PC-3 (cell line): ENCODE measurements at regions not wholly inside any gene's neighbourhood (a gene's known extent, or its start where the extent isn't known, plus 50 kb on each side); places are given as distances from the start of the nearest gene placed in this dataset.
A peak's percentile ranks its signal among the peaks of the same experiment; 100 is the strongest.
"Not testable (repeated sequence)": the region's sequence is repeated elsewhere in the genome, so short reads cannot be mapped to it uniquely, and the experiment has no call there.

Source experiments
- ATAC-seq: fragments of 200-7000 bp; cut with Tn5 transposase; 2 replicates; pipeline ENCODE4 v1.9.1; 2020; ENCODE audit warnings: mild to moderate bottlenecking, moderate library complexity
- BruUV-seq: library from RNA; stranded (reverse); fragments of 400-500 nt; replicated peaks from 2 replicates; lab custom pipeline; 2021; lab: Mats Ljungman, UMichigan
- CTCF ChIA-PET: fragments of 300-600 bp; sonication (Branson Sonifier 250); formaldehyde crosslinking; loops from one replicate; lab custom pipeline; 2022; ENCODE audit warnings: antibody characterized with exemption; lab: Charles Lee
- POLR2A ChIA-PET: fragments of 300-600 bp; sonication (Branson Sonifier 250); formaldehyde crosslinking; loops from one replicate; lab custom pipeline; 2022; ENCODE audit warnings: antibody characterized with exemption; ENCODE audit not compliant: unreplicated experiment; lab: Charles Lee
- DNase-seq: peaks from one replicate; pipeline ENCODE4 v3.0.0-alpha.2; 2015
- H2AFZ ChIP-seq: fragments of 300-600 bp; sonication (generic); 2 replicates; pipeline ENCODE4 v1.6.0; 2016; ENCODE audit warnings: antibody characterized with exemption, low read length
- H3F3A ChIP-seq: fragments of 300-600 bp; sonication (generic); one replicate; pipeline ENCODE4 v1.6.0; 2017; ENCODE audit warnings: antibody characterized with exemption, low read length, control low read depth, mild to moderate bottlenecking; ENCODE audit not compliant: unreplicated experiment
- H3K27ac ChIP-seq: fragments of 300-600 bp; sonication (generic); 2 replicates; pipeline ENCODE4 v1.5.1; 2016; ENCODE audit warnings: mild to moderate bottlenecking, low read length
- H3K27me3 ChIP-seq: fragments of 300-600 bp; sonication (generic); 2 replicates; pipeline ENCODE4 v1.6.1; 2016; ENCODE audit warnings: low read length, mixed read lengths
- H3K36me3 ChIP-seq: fragments of 300-600 bp; sonication (generic); 2 replicates; pipeline ENCODE4 v1.6.1; 2016; ENCODE audit warnings: low read depth, mixed run types, low read length, mixed read lengths
- H3K4me1 ChIP-seq: fragments of 300-600 bp; sonication (generic); 2 replicates; pipeline ENCODE4 v1.5.1; 2016; ENCODE audit warnings: low read length; ENCODE audit not compliant: insufficient read depth
- H3K4me2 ChIP-seq: fragments of 300-600 bp; sonication (generic); 2 replicates; pipeline ENCODE4 v1.6.0; 2016; ENCODE audit warnings: low read length
- H3K4me3 ChIP-seq: fragments of 300-600 bp; sonication (generic); 2 replicates; pipeline ENCODE4 v1.5.1; 2016; ENCODE audit warnings: mild to moderate bottlenecking, low read length, mixed read lengths
- H3K79me2 ChIP-seq: fragments of 300-600 bp; sonication (generic); 2 replicates; pipeline ENCODE4 v1.6.1; 2017; ENCODE audit warnings: low read length, mixed read lengths
- H3K9ac ChIP-seq: fragments of 300-600 bp; sonication (generic); 2 replicates; pipeline ENCODE4 v1.6.0; 2016; ENCODE audit warnings: mild to moderate bottlenecking, low read length
- H3K9me2 ChIP-seq: fragments of 300-600 bp; sonication (generic); replicated peaks from 2 replicates; pipeline ENCODE4 v1.6.1; 2016; ENCODE audit warnings: mixed run types, low read length, mixed read lengths
- H3K9me3 ChIP-seq: fragments of 300-600 bp; sonication (generic); 2 replicates; pipeline ENCODE4 v1.6.1; 2016; ENCODE audit warnings: low read length, mixed read lengths
- H4K20me1 ChIP-seq: fragments of 300-600 bp; sonication (generic); 2 replicates; pipeline ENCODE4 v1.6.1; 2016; ENCODE audit warnings: low read length, mixed read lengths
- CTCF ChIP-seq: fragments of 300-600 bp; sonication (generic); conservative IDR thresholded peaks from 2 replicates; pipeline ENCODE4 v1.5.1; 2017; ENCODE audit warnings: antibody characterized with exemption, low read depth, mild to moderate bottlenecking, low read length
- EZH2 ChIP-seq: fragments of 300-600 bp; sonication (generic); IDR thresholded peaks from one replicate; pipeline ENCODE4 v1.6.1; 2017; ENCODE audit warnings: antibody characterized with exemption, mild to moderate bottlenecking, low read length; ENCODE audit not compliant: unreplicated experiment
- EZH2phosphoT487 ChIP-seq: fragments of 300-600 bp; sonication (generic); IDR thresholded peaks from 2 replicates; pipeline ENCODE4 v1.6.1; 2018; ENCODE audit warnings: mild to moderate bottlenecking, antibody characterized with exemption, low read length, borderline replicate concordance
- intact Hi-C: fragments of 100-400 bp; cut with micrococcal nuclease; formaldehyde crosslinking; loops from 2 replicates; pipeline ENCODE4 v1.9.0; 2023

GRCh38 chr21:8997011-8997440 lies 1524.4 kb upstream of the TPTE start:
- DNase-seq, result peak; percentile 1
- no peaks in the 10 kb centered on the region for H3K9me3 ChIP-seq
- ATAC-seq, result no peak

GRCh38 chr21:8997443-8998390 lies 1523.7 kb upstream of the TPTE start:
- H3K79me2 ChIP-seq, H3K9me3 ChIP-seq, BruUV-seq, H3K4me1 ChIP-seq, H3F3A ChIP-seq, H3K9ac ChIP-seq, intact Hi-C loops, DNase-seq, H3K9me2 ChIP-seq, H3K4me3 ChIP-seq, CTCF ChIA-PET, POLR2A ChIA-PET, ATAC-seq, H4K20me1 ChIP-seq, H3K36me3 ChIP-seq, H2AFZ ChIP-seq, H3K27ac ChIP-seq, H3K4me2 ChIP-seq: not testable (repeated sequence)
- H3K27me3 ChIP-seq, result peaks cover 27% of the 10 kb centered on the region

More at GRCh38 chr21:8997011-8997440, 1524.4 kb upstream of the TPTE start:
- no TSS peak for BruUV-seq
- no peaks in the 10 kb centered on the region for H4K20me1 ChIP-seq
- TF ChIP-seq EZH2phosphoT487 (no peak), EZH2 (no peak), CTCF (no peak)
- H3K27ac ChIP-seq, result no peak overlapping the region
- ChIA-PET POLR2A (no interaction called here), CTCF (no interaction called here)
- H2AFZ ChIP-seq, result no peak overlapping the region
- no peaks in the 10 kb centered on the region for H3K4me1 ChIP-seq
- H3K79me2 ChIP-seq, result no peaks in the 10 kb centered on the region
- H3K9me2 ChIP-seq, result no peaks in the 10 kb centered on the region
- no peaks in the 10 kb centered on the region for H3K36me3 ChIP-seq
- intact Hi-C loops, result no loop called here
- H3K4me3 ChIP-seq, result no peak overlapping the region
- H3K9ac ChIP-seq, result no peak overlapping the region
- no peaks in the 10 kb centered on the region for H3F3A ChIP-seq
- peaks cover 33% of the 10 kb centered on the region for H3K27me3 ChIP-seq
- no peak overlapping the region for H3K4me2 ChIP-seq

- H3K4me2 ChIP-seq, H3K36me3 ChIP-seq, H4K20me1 ChIP-seq, H3F3A ChIP-seq, H3K4me1 ChIP-seq, POLR2A ChIA-PET, H3K9me3 ChIP-seq, H3K9ac ChIP-seq, H3K27ac ChIP-seq, CTCF ChIA-PET, H3K79me2 ChIP-seq, H3K4me3 ChIP-seq, ATAC-seq, intact Hi-C loops, BruUV-seq, H3K9me2 ChIP-seq, H2AFZ ChIP-seq: not testable (repeated sequence)
- DNase-seq, result peak; percentile 1
- peaks cover 19% of the 10 kb centered on the region for H3K27me3 ChIP-seq
Measured at GRCh38 chr21:8998480-8998879, 1522.9 kb upstream of the TPTE start.
